Colonic mucosa (tissue), 4 donors: ENCODE measurements at regions not wholly inside any gene's neighbourhood (a gene's known extent, or its start where the extent isn't known, plus 50 kb on each side); places are given as distances from the start of the nearest gene placed in this dataset.

ENCODE experiments used
- DNase-seq: peaks from one replicate; pipeline ENCODE4 v3.0.0-alpha.2; 2020
- H3K27ac ChIP-seq: fragments of 200-600 bp; one replicate; pipeline ENCODE4 v1.8.0; 2021
- H3K27me3 ChIP-seq: fragments of 200-600 bp; one replicate; pipeline ENCODE4 v1.8.0; 2021
- H3K36me3 ChIP-seq: fragments of 200-600 bp; one replicate; pipeline ENCODE4 v1.8.0; 2021
- H3K4me1 ChIP-seq: fragments of 200-600 bp; one replicate; pipeline ENCODE4 v1.8.0; 2021; ENCODE audit warnings: mild to moderate bottlenecking
- H3K4me3 ChIP-seq: fragments of 200-600 bp; one replicate; pipeline ENCODE4 v1.8.0; 2021
- H3K9ac ChIP-seq, 2 donors: one replicate each; pipeline ENCODE4 v1.7.0; 2013; ENCODE audit warnings: control low read depth in 2 of 2, low read depth in 2 of 2, low read length in 2 of 2
- H3K9me3 ChIP-seq: fragments of 200-600 bp; one replicate; pipeline ENCODE4 v1.8.0; 2021
- intact Hi-C: fragments of 100-400 bp; cut with DNase I; formaldehyde crosslinking; loops from one replicate; pipeline ENCODE4 v1.14.1; 2022
- TF ChIP-seq, protein P1 (sequence below): fragments of 200-600 bp; IDR thresholded peaks from one replicate; pipeline ENCODE4 v1.8.0; 2022; ENCODE audit warnings: antibody characterized with exemption, mild to moderate bottlenecking
- donor health status: healthy.
- donor health status: DM: no; HTN: no; CAD: no.
- donor health status: DM: no; HTN: no; CAD: no.

GRCh38 chr5:10173716-10174115, 76.0 kb downstream of the ATPSCKMT start:
- Histone ChIP-seq H3K4me3 (no peak overlapping the region), H3K9me3 (no peaks in the 10 kb centered on the region), H3K36me3 (no peaks in the 10 kb centered on the region), H3K9ac (no peak overlapping the region), H3K4me1 (no peaks in the 10 kb centered on the region), H3K27ac (no peak overlapping the region), H3K27me3 (no peaks in the 10 kb centered on the region)
- TF ChIP-seq, protein P1, sequence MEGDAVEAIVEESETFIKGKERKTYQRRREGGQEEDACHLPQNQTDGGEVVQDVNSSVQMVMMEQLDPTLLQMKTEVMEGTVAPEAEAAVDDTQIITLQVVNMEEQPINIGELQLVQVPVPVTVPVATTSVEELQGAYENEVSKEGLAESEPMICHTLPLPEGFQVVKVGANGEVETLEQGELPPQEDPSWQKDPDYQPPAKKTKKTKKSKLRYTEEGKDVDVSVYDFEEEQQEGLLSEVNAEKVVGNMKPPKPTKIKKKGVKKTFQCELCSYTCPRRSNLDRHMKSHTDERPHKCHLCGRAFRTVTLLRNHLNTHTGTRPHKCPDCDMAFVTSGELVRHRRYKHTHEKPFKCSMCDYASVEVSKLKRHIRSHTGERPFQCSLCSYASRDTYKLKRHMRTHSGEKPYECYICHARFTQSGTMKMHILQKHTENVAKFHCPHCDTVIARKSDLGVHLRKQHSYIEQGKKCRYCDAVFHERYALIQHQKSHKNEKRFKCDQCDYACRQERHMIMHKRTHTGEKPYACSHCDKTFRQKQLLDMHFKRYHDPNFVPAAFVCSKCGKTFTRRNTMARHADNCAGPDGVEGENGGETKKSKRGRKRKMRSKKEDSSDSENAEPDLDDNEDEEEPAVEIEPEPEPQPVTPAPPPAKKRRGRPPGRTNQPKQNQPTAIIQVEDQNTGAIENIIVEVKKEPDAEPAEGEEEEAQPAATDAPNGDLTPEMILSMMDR: no peak
- DNase-seq: no peak
- intact Hi-C loops: no loop called here

DNA sequence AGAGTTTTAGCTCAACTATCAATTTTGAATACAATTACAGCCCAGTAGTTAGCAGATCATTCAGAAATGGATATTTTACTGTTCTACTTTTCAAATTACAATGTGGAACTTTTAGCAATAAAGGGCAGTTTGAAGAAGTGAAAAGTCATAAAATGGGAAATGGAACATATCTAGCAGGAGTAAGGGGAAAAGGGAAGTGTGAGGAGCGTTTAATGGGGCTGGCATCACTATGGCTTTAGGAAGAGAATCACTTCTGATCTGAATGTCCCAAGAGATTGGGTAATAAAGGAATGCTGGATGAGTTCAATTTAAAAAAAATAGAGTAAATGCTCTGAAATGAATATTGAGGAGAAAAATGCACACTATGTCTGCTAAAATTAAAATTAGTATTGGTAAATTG, 77.4 kb downstream of the ATPSCKMT start:
- DNase-seq: no peak
- Histone ChIP-seq H3K4me3 (no peak overlapping the region), H3K9ac (no peak overlapping the region), H3K36me3 (no peaks in the 10 kb centered on the region), H3K27me3 (no peaks in the 10 kb centered on the region), H3K4me1 (no peaks in the 10 kb centered on the region), H3K27ac (no peak overlapping the region), H3K9me3 (no peaks in the 10 kb centered on the region)
- intact Hi-C loops: no loop called here
- TF ChIP-seq, protein P1: no peak

DNA sequence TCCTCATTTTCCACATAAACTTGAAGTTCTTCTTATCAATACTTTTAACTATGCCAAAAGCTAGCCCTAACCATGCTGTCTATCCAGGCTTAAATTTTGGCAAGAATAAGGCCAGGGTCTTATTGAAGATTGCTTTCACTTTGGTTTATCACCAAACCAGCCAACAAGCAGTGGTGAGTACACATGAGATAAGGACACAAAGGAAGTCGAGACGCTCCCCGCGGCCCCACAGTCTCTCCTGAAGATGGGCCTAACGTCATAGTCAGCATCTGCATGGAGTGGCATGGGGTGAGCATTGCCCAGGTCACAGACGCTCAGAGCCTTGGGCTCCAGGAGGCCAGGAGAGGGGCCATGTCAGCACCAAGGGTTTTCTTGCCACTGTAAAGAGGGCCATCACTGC, 80.3 kb downstream of the ATPSCKMT start:
- H3K4me1 ChIP-seq: no peaks in the 10 kb centered on the region
- TF ChIP-seq, protein P1: no peak
- no peaks in the 10 kb centered on the region for H3K9me3 ChIP-seq
- DNase-seq: no peak
- intact Hi-C loops: no loop called here
- H3K4me3 ChIP-seq: no peak overlapping the region
- H3K9ac ChIP-seq: no peak overlapping the region
- H3K27ac ChIP-seq: no peak overlapping the region
- no peaks in the 10 kb centered on the region for H3K27me3 ChIP-seq
- H3K36me3 ChIP-seq: no peaks in the 10 kb centered on the region

- intact Hi-C loops: no loop called here
- Histone ChIP-seq H3K36me3 (no peaks in the 10 kb centered on the region), H3K27ac (no peak overlapping the region), H3K4me1 (no peaks in the 10 kb centered on the region), H3K4me3 (no peak overlapping the region), H3K9me3 (no peaks in the 10 kb centered on the region), H3K27me3 (no peaks in the 10 kb centered on the region), H3K9ac (no peak overlapping the region)
- TF ChIP-seq, protein P1: no peak
- DNase-seq: no peak
These were observed 81.4 kb downstream of the ATPSCKMT start for GRCh38 chr5:10168254-10168653.

GRCh38 chr5:10167806-10168205, 81.9 kb downstream of the ATPSCKMT start:
- intact Hi-C loops: no loop called here
- TF ChIP-seq, protein P1: no peak
- Histone ChIP-seq H3K9ac (no peak overlapping the region), H3K9me3 (no peaks in the 10 kb centered on the region), H3K4me3 (no peak overlapping the region), H3K36me3 (no peaks in the 10 kb centered on the region), H3K27me3 (no peaks in the 10 kb centered on the region), H3K27ac (no peak overlapping the region), H3K4me1 (no peaks in the 10 kb centered on the region)
- DNase-seq: no peak

- no peak for DNase-seq
- Histone ChIP-seq H3K36me3 (no peaks in the 10 kb centered on the region), H3K9me3 (no peaks in the 10 kb centered on the region), H3K4me1 (no peaks in the 10 kb centered on the region), H3K27ac (no peak overlapping the region), H3K9ac (no peak overlapping the region), H3K27me3 (no peaks in the 10 kb centered on the region), H3K4me3 (no peak overlapping the region)
- intact Hi-C loops: no loop called here
- TF ChIP-seq, protein P1: no peak
These were observed 83.3 kb downstream of the ATPSCKMT start for GRCh38 chr5:10166392-10166791.
